Body of pancreas (tissue), 4 donors: ENCODE measurements at regions not wholly inside any gene's neighbourhood (a gene's known extent, or its start where the extent isn't known, plus 50 kb on each side); places are given as distances from the start of the nearest gene placed in this dataset.

Experiments
- POLR2A ChIP-seq, 3 donors: fragments of 450-650 bp; IDR thresholded peaks; one replicate each; pipeline ENCODE4 v1.6.1; 2016; ENCODE audit warnings: antibody characterized with exemption in 3 of 3, mild to moderate bottlenecking in 2 of 3
- TF ChIP-seq, protein P1 (sequence below), 7 experiments: fragments of 450-650 bp in 4 of 7; fragments of 200-600 bp in 3 of 7; sonication (generic) in 3 of 7; IDR thresholded peaks; one replicate each; pipeline ENCODE4 v1.5.1; 2016 to 2019; ENCODE audit warnings: antibody characterized with exemption in 7 of 7

DNA sequence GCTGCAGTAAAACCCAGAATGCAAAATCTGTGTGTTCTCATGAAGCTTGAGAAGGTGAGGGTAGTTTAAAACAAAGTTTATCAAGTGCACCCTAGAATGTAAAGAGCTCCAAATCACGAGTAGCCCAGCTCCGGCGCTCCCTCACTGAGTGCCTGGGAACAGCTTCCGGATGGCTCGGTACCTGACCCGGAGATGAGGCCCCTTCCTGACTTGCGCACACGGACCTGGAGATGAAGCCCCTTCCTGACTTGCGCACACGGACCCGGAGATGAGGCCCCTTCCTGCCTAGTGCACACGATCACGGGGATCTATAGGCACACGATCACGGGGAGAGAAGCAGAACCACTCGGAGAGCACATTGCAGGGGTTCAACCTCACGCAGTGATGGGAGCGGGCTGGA is 322.1 kb upstream of the RNF32 start:
- TF ChIP-seq, protein P1, sequence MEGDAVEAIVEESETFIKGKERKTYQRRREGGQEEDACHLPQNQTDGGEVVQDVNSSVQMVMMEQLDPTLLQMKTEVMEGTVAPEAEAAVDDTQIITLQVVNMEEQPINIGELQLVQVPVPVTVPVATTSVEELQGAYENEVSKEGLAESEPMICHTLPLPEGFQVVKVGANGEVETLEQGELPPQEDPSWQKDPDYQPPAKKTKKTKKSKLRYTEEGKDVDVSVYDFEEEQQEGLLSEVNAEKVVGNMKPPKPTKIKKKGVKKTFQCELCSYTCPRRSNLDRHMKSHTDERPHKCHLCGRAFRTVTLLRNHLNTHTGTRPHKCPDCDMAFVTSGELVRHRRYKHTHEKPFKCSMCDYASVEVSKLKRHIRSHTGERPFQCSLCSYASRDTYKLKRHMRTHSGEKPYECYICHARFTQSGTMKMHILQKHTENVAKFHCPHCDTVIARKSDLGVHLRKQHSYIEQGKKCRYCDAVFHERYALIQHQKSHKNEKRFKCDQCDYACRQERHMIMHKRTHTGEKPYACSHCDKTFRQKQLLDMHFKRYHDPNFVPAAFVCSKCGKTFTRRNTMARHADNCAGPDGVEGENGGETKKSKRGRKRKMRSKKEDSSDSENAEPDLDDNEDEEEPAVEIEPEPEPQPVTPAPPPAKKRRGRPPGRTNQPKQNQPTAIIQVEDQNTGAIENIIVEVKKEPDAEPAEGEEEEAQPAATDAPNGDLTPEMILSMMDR (IDR thresholded peaks at IDR 0.05): no peak
- TF ChIP-seq POLR2A (IDR thresholded peaks at IDR 0.05): no peak
